Karpas-422 (cell line): ENCODE measurements at regions not wholly inside any gene's neighbourhood (a gene's known extent, or its start where the extent isn't known, plus 50 kb on each side); places are given as distances from the start of the nearest gene placed in this dataset.

Source experiments
- DNase-seq: peaks from one replicate; pipeline ENCODE4 v3.0.0-alpha.2; 2015
- H2AFZ ChIP-seq: fragments of 200-600 bp; sonication (generic); 2 replicates; pipeline ENCODE4 v1.6.1; 2014; ENCODE audit warnings: antibody characterized with exemption, low read length, mixed read lengths
- H3K27ac ChIP-seq: fragments of 200-600 bp; sonication (generic); 2 replicates; pipeline ENCODE4 v1.5.1; 2014; ENCODE audit warnings: mild to moderate bottlenecking, low read length, moderate library complexity
- H3K27me3 ChIP-seq: fragments of 200-600 bp; sonication (generic); 2 replicates; pipeline ENCODE4 v1.6.1; 2014; ENCODE audit warnings: low read length, mixed read lengths
- H3K36me3 ChIP-seq: fragments of 200-600 bp; sonication (generic); 2 replicates; pipeline ENCODE4 v1.6.1; 2014; ENCODE audit warnings: low read length, mixed read lengths; ENCODE audit not compliant: insufficient read depth
- H3K4me1 ChIP-seq: fragments of 200-600 bp; sonication (generic); 2 replicates; pipeline ENCODE4 v1.6.1; 2014; ENCODE audit warnings: mild to moderate bottlenecking, low read length, mixed read lengths
- H3K4me2 ChIP-seq: fragments of 200-600 bp; sonication (generic); 2 replicates; pipeline ENCODE4 v1.6.1; 2014; ENCODE audit warnings: low read length, low read depth, mild to moderate bottlenecking; ENCODE audit not compliant: poor library complexity, severe bottlenecking
- H3K4me3 ChIP-seq: fragments of 200-600 bp; sonication (generic); 2 replicates; pipeline ENCODE4 v1.5.1; 2014; ENCODE audit warnings: mild to moderate bottlenecking, antibody characterized with exemption, low read length, mixed read lengths
- H3K79me2 ChIP-seq: fragments of 200-600 bp; sonication (generic); 2 replicates; pipeline ENCODE4 v1.6.1; 2014; ENCODE audit warnings: mild to moderate bottlenecking, low read length, mixed read lengths
- H3K9ac ChIP-seq: fragments of 200-600 bp; sonication (generic); 2 replicates; pipeline ENCODE4 v1.6.0; 2014; ENCODE audit warnings: low read length
- H3K9me2 ChIP-seq: fragments of 200-600 bp; sonication (generic), shearing (Covaris generic); replicated peaks from 2 replicates; pipeline ENCODE4 v1.6.0; 2014; ENCODE audit warnings: mild to moderate bottlenecking, low read length, moderate library complexity; ENCODE audit not compliant: insufficient read depth
- H3K9me3 ChIP-seq: fragments of 300-700, 200-600 bp; sonication (generic); 2 replicates; pipeline ENCODE4 v1.6.1; 2014; ENCODE audit warnings: low read length, mixed read lengths
- H4K20me1 ChIP-seq: fragments of 200-600 bp; sonication (generic); 2 replicates; pipeline ENCODE4 v1.6.1; 2014; ENCODE audit warnings: mild to moderate bottlenecking, antibody characterized with exemption, low read length, low read depth; ENCODE audit not compliant: insufficient read depth

DNA sequence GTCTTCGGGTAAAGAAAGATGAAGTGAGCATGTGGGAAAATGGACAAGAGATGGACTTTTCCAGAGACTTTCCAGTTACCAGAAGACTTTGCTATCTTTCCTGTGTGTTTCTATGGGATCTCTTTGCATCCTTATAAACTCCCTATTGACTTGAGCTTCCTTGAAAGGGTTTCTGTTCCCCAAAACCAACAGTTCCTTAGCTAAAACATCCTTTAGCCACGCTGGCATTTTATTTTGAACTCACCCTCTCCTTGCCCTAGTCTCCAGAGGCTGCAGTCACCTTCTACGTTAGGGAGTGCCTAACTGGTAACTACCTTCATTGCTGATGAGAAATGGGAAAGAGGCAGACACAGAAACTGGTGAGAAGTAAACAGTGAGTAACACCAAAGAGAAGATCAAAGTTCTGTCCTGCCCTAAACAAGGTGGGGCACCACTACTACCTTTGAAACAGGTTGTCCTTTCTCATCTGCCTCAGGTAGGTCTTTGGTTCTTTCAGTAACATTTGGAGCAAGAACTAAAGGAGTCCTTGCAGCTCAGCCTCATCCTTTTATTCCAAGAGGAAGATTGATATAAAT is 402.9 kb downstream of the ENC1 start:
- H2AFZ ChIP-seq: no peak overlapping the region
- no peaks in the 10 kb centered on the region for H3K9me2 ChIP-seq
- no peak overlapping the region for H3K27ac ChIP-seq
- DNase-seq: no peak
- H3K9me3 ChIP-seq: no peaks in the 10 kb centered on the region
- no peak overlapping the region for H3K9ac ChIP-seq
- H3K4me3 ChIP-seq: no peak overlapping the region
- no peak overlapping the region for H3K4me2 ChIP-seq
- H3K27me3 ChIP-seq: no peaks in the 10 kb centered on the region
- no peaks in the 10 kb centered on the region for H3K79me2 ChIP-seq
- no peaks in the 10 kb centered on the region for H3K36me3 ChIP-seq
- H3K4me1 ChIP-seq: no peaks in the 10 kb centered on the region
- no peaks in the 10 kb centered on the region for H4K20me1 ChIP-seq

DNA sequence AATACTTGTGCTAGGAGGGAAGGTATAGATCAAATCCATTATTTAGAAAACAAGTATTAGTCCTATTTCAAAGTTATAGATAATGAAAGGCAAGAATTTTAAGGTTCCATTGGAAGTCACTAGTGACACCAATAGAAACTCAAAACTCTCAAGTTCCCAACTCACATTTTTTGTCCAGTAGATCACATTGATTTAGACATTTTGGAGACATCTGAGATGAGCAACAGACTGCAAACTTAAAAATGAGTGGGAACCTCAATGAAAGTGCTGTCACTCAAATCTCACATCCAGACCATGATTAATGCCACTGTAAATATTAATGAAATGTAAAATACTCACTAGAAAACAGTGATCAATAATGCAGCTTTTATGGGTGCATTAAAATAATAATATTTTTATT is 405.0 kb downstream of the ENC1 start:
- Histone ChIP-seq H3K9me3 (no peaks in the 10 kb centered on the region), H3K4me3 (no peak overlapping the region), H4K20me1 (no peaks in the 10 kb centered on the region), H3K27me3 (no peaks in the 10 kb centered on the region), H3K36me3 (no peaks in the 10 kb centered on the region), H3K4me1 (no peaks in the 10 kb centered on the region), H3K79me2 (no peaks in the 10 kb centered on the region), H2AFZ (no peak overlapping the region), H3K9ac (no peak overlapping the region), H3K9me2 (no peaks in the 10 kb centered on the region), H3K27ac (no peak overlapping the region), H3K4me2 (no peak overlapping the region)
- DNase-seq: no peak

DNA sequence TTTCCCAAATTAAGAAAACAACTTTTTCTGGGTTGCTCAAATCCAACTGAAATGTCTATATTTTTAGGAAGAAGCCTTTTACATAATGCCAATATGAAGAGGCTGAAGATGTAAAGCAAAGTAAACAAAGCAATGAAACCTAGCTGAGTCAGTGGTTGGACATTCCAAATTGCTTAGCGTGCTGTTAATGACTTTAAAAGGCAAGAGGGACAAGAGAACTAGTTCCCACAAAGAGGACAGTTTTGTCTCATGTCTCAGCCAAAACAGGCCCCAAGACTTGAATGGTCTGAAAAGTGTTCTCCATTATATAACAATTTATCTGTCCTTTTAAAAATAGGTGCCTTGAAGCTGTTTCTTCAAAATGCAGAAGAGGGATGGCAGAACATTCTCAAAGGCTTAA is 407.0 kb downstream of the ENC1 start:
- no peak for DNase-seq
- Histone ChIP-seq H3K36me3 (no peaks in the 10 kb centered on the region), H4K20me1 (no peaks in the 10 kb centered on the region), H3K79me2 (no peaks in the 10 kb centered on the region), H3K27me3 (no peaks in the 10 kb centered on the region), H3K4me3 (no peak overlapping the region), H3K9me2 (no peaks in the 10 kb centered on the region), H3K9me3 (no peaks in the 10 kb centered on the region), H2AFZ (no peak overlapping the region), H3K27ac (no peak overlapping the region), H3K4me1 (no peaks in the 10 kb centered on the region), H3K9ac (no peak overlapping the region), H3K4me2 (no peak overlapping the region)

DNA sequence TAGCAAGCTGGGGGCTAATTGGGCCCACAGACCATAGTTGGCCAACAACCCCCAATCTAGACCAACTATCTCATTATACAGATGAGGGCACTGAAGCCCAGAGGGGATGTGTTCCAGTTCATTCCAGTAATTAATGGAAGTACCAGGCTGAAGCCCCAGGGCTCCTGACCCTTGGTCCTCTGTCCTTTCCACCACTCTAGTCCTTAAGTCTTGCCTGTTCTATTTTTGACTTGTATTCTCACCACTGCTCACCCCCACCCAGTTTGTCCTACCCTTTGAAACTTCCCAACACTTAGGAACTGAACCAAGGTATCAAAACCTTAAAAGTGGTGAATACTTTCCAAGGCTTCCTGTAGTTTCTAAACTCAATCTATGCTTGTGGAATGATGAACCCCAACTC is 407.4 kb downstream of the ENC1 start:
- Histone ChIP-seq H3K4me3 (no peak overlapping the region), H3K27ac (no peak overlapping the region), H3K9me3 (no peaks in the 10 kb centered on the region), H2AFZ (no peak overlapping the region), H4K20me1 (no peaks in the 10 kb centered on the region), H3K4me1 (no peaks in the 10 kb centered on the region), H3K9me2 (no peaks in the 10 kb centered on the region), H3K27me3 (no peaks in the 10 kb centered on the region), H3K4me2 (no peak overlapping the region), H3K36me3 (no peaks in the 10 kb centered on the region), H3K79me2 (no peaks in the 10 kb centered on the region), H3K9ac (no peak overlapping the region)
- DNase-seq: no peak

DNA sequence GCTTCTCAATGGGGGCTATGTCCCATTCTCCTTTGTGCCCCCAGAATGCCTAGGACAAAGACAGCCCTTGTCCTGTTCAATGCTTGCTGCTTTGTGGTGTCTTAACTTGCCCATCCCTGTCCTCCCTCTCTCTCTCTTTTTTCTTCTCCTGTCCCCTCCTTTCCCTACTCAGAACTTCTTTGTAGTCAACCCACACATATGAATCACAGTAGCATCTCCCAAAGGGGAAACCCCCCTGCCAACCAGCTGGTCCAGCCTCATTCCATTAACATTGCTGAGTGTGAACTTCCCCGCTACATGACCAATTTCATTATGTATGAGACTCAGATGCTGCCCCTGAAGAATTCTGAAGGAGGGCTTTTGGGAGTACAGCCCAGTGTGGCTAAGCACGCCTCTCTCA is 408.3 kb downstream of the ENC1 start:
- Histone ChIP-seq H3K27me3 (no peaks in the 10 kb centered on the region), H3K9me3 (no peaks in the 10 kb centered on the region), H3K4me3 (no peak overlapping the region), H2AFZ (no peak overlapping the region), H3K4me2 (no peak overlapping the region), H3K9ac (no peak overlapping the region), H3K79me2 (no peaks in the 10 kb centered on the region), H3K9me2 (no peaks in the 10 kb centered on the region), H3K4me1 (no peaks in the 10 kb centered on the region), H3K27ac (no peak overlapping the region), H3K36me3 (no peaks in the 10 kb centered on the region), H4K20me1 (no peaks in the 10 kb centered on the region)
- no peak for DNase-seq

DNA sequence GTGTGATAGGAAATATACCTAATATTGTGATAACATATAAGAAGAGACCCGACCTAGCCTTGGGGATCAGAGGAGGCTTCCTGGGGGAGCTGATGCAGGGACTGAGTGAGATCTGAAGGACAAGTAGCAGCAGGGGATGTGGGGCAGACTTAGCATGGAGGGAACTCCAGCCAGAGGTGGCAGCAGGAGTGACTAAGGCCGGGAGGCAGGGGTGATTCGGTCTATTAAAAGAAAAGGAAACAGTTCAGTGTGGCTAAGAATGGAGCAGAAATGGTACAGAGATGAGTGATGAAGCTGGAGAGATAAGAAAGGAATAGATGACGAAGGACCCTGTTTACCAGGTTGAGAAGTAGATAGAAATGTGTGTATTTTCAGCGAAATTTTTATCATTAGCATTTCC is 408.8 kb downstream of the ENC1 start:
- Histone ChIP-seq H3K4me2 (no peak overlapping the region), H3K9me2 (no peaks in the 10 kb centered on the region), H3K36me3 (no peaks in the 10 kb centered on the region), H3K79me2 (no peaks in the 10 kb centered on the region), H3K9ac (no peak overlapping the region), H3K27me3 (no peaks in the 10 kb centered on the region), H3K4me3 (no peak overlapping the region), H2AFZ (no peak overlapping the region), H3K4me1 (no peaks in the 10 kb centered on the region), H4K20me1 (no peaks in the 10 kb centered on the region), H3K9me3 (no peaks in the 10 kb centered on the region), H3K27ac (no peak overlapping the region)
- no peak for DNase-seq

DNA sequence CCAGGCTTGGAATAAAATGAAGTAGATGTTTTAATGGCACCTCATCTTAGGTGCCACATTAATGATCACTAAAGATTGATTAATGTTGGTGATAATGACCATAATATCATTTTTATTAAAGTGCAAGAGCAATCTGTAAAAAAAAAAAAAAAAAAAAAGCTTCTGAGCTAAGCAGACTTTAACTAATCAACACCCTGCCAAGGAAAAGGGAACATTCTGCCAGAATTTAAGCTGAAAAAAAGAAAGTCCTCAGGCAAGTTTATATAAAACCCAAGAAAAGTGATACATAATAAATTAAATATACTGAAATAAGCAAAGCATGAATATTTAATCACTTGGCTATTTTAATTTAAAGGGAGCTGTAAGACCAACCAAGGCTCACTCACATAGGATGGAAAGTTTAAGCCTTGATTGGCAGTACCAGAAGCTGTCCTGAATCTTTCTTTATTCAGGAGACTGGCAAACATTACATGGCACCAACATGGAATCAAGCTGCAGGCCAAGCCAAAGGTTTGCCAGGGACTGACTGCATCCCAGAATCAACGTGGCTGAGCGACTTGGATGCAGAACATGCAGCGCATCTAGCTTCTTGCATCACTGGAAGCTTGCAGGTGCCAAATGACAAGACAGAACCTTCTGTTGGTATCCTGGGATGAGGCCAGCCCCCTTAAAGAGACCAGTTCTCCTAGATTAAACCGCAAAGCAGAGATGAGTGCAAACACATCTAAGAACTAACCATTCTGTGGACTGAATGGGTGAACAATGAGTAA is 413.6 kb downstream of the ENC1 start:
- H3K9me2 ChIP-seq: no peaks in the 10 kb centered on the region
- no peaks in the 10 kb centered on the region for H3K27me3 ChIP-seq
- no peak overlapping the region for H2AFZ ChIP-seq
- no peak overlapping the region for H3K27ac ChIP-seq
- no peak overlapping the region for H3K4me2 ChIP-seq
- H3K4me1 ChIP-seq: no peaks in the 10 kb centered on the region
- H3K9ac ChIP-seq: no peak overlapping the region
- H3K36me3 ChIP-seq: no peaks in the 10 kb centered on the region
- H3K4me3 ChIP-seq: no peak overlapping the region
- no peaks in the 10 kb centered on the region for H4K20me1 ChIP-seq
- DNase-seq: no peak
- no peaks in the 10 kb centered on the region for H3K79me2 ChIP-seq
- no peaks in the 10 kb centered on the region for H3K9me3 ChIP-seq

DNA sequence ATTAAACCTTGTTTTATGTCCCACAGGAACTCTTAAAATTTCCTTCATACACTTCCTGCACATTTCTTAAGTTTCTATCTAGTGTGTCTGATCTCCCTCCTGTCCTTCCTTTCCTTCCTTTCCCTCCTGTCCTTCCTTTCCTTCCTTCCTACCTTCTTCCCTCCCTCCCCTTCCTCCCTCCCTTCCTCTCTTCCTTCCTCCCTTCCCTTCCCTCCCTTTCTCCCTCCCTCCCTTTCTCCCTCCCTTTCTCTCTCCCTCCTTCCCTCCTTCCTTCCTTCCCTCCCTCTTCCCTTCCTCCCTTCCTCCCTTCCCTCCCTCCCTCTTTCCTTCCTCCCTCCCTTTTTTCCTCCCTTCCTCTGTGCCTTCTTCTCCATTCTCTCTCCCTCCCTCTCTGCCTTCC is 414.9 kb downstream of the ENC1 start:
- H3K27me3 ChIP-seq: no peaks in the 10 kb centered on the region
- no peak overlapping the region for H3K9ac ChIP-seq
- no peaks in the 10 kb centered on the region for H3K9me2 ChIP-seq
- no peaks in the 10 kb centered on the region for H4K20me1 ChIP-seq
- no peaks in the 10 kb centered on the region for H3K79me2 ChIP-seq
- H3K27ac ChIP-seq: no peak overlapping the region
- no peaks in the 10 kb centered on the region for H3K4me1 ChIP-seq
- no peaks in the 10 kb centered on the region for H3K36me3 ChIP-seq
- H3K9me3 ChIP-seq: no peaks in the 10 kb centered on the region
- no peak overlapping the region for H3K4me2 ChIP-seq
- no peak overlapping the region for H2AFZ ChIP-seq
- no peak overlapping the region for H3K4me3 ChIP-seq
- no peak for DNase-seq
